Stimulated activated CD4-positive, alpha-beta T cell treated with anti-CD3 and anti-CD28 coated beads, Interleukin-1b, Interleukin-23, amount 100 ng/mL, for 48 hours (primary cell): ENCODE measurements at regions not wholly inside any gene's neighbourhood (a gene's known extent, or its start where the extent isn't known, plus 50 kb on each side); places are given as distances from the start of the nearest gene placed in this dataset.

Source experiments
- DNase-seq: peaks from one replicate; pipeline ENCODE4 v3.0.0-alpha.2; 2020

DNA sequence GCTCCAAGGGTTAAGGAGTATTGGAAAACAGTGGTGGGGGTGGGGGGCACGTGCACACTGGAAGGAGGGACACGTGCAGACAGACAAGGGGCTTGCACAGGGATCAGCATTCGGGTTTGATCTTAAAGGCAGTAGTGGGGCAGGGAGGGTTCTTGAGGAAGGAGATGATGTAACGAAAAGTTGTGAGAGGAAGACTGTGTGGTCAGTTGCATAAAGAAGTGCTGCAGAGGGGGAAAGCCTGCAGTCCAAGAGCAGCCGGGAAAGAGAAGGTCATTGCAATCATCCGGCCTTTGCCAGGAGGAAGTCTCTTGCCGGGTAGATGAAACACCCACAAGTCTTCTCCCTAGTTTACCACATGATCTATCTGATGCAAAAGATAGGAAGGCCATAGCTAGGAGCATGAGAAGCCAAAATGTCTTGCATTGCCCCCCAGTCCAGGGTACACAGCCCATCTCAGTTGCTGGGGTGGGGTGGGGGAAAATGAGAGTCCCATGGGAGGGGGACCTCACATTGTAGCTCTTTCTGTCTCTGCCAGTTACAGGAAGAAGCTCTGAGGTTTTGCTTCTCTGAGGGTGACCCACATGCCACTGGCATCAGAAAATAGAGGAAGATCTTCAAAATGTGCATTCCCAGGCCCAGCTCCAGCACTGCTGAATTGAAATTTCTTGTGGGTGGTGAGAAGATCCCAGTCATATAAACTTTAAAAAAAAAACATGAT, 202.5 kb upstream of the RAB4A start:
- no peak for DNase-seq

DNA sequence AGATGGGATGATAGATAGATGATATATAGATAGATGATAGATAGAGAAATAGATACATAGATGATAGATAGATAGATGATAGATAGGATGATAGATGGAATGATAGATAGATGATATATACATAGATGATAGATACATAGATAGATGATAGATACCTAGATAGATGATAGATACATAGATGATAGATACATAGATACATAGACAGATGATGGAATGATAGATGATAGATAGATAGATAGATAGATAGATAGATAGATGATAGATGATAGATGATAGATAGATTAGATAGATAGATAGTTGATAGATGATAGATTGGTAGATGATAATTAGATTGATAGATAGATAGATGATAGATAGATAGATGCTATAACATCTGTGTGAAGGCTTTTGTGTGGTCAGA, 201.7 kb upstream of the RAB4A start:
- DNase-seq: no peak

DNA sequence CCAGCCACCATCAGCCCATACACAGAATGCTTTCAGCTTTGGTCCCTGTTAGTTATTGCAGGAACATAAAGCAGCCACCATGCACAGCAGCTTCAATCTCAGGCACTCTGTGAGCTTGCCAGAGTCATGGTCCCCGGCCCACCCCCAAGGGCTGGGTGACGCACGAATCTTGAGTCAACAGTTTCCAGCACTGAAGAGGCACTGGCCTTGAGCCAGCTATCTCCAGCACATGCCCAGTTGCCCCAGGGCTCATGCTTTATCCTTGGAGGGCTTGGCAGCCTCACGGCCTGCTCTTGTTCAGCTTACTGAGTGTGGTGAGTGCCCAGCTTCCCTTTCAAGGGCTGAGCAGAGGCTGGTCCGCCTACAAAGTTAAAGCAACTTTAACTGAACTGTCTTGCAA, 200.7 kb upstream of the RAB4A start:
- no peak for DNase-seq

DNA sequence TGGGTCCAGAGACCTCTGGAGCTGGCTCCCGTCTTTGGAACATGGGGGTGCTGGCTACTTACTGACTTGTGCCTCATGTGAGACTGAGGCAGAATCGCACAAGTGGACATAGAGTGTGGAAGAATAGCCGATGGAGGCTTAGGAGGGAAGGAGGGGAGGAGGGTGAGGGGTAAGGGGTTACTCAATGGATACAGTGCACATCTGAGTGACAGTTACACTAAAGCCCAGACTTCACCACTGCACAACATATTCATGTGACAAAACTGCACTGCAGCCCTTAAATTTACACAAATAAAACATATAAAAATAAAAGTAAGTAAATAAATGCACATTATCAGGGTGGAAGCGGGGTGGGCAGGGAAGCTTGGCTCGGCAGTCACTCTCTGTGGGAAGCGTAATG, 197.7 kb upstream of the RAB4A start:
- DNase-seq: no peak

DNA sequence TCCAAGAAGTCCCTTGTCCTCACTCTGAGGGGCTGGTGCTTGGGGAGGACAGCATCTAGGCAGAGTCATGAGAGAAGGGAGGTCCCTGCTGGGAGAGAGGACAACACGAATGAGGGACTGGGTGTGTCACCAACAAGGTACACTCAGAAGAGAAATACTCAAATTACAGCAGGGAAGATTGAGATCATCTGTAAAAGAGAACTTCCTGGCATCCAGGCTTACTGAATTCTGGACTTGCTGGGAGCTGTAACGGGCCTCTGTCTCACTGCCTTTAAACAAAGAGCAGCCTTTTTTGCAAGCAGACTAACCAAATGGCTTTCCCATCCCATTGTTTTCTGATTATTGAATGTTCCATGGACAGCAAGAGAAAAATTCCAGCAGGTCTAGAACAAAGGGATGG, 195.7 kb upstream of the RAB4A start:
- no peak for DNase-seq

DNA sequence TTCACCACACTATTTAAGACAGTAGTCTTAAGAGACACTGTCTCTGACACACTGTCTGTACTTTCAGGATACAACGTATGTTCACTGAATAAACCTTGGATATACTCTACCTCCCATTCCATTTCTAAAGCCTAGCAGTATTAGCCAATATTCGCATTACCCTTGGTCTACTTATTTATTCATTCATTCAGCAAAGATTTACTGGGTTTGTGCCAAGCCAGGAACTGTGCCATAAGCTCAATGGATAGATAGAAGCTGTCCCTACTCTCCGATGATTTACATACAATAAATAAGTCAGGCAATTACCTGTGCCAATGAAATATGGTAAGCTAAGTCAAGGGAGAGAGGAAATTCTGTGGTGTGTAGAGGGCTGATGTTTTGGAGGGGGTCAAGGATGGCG, 195.2 kb upstream of the RAB4A start:
- DNase-seq: no peak

DNA sequence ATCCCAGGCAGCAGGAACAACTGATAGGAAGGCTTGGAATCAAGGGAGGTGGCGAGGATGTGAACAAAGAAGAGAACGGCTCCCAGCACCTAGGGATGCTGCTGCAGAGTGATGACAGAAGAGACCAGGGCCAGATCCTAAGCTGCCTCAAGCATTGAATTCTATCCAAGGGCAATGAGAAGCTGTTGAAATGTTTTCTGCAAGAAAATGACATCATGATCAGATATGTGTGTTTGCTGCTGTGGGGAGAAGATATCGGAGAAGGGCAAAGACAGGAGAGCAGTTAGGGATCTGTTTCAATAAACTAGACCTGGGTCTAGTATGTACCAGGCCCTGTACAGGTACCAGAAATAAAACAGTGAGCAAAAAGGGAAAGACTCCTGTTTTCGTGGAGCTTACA, 194.7 kb upstream of the RAB4A start:
- no peak for DNase-seq

DNA sequence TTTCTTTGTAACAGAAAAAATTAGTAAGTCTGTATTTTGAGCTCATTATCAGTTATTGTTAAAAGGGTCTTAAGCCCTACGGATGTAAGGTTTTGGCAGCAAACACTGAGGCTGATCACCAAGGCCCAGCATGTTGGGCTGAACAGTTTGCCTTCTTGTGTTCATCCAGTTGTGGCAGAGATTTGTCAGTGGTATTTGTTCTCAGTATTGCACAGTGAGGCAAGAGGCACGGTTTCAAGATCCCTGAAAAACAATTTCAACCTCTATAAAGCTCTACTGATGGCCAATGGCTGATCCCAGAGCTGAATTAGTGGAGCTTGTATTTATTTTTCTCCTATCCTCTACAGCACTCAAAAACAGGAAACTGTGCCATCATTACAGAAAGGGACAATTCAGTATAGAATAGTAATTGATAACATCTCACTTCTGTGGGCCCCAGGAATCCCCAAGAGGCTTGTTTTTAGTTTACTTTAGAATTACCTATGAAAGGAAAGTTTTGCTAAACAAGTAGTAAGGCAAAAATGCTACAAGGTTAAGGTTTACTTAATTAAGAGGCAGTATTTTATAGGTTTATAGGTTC, 191.8 kb upstream of the RAB4A start:
- no peak for DNase-seq

DNA sequence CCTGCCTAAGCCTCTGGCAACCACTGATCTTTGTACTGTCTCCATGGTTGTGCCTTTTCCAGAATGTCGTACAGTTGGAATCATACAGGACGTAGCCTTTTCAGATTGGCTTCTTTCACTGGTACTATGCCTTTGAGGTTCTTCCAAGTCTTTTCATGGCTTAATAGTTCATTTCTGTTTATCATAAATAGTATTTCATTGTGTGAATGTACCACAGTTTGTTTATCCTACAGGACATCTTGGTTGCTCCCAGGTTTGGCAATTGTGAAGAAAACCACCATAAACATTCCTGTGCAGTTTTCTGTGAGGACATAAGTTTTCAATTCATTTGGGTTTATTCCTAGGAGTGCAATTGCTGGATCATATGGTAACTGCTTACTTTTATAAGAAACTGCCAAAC, 190.6 kb upstream of the RAB4A start:
- DNase-seq: no peak

DNA sequence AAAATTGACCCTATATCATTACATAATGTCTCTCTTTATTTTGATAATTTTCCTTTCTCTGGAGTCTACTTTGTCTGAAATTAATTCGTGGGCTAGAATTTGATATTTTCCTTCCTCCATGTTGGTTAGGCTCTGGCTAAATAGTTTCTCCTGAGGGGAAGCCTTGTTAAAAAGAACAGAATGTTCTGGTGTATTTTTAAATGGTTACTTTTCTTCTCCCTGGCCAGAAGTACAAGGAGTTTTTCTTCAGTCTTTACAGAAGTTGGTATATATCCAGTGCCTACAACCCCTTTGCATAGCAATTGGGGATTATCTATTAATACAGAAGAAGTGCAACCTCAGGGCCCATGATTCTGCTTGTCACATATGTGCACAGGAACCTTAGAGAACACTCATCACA, 185.6 kb upstream of the RAB4A start:
- no peak for DNase-seq

DNA sequence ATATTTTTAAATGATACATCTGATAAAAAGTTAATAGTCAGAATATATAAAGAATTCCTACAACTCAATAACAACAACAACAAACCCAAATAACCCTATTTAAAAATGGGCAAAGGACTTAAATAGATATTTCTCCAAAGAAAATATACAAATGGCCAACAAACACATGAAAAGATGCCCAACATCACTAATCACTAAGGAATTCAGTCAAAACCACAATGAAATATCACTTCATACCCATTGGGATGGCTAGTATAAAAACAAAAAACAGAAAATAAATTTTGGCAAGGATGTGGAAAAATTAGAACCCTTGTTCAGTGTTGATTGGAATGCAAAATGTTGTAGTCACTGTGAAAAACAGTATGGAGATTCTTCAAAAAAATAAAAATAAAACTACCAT, 184.8 kb upstream of the RAB4A start:
- DNase-seq: no peak

DNA sequence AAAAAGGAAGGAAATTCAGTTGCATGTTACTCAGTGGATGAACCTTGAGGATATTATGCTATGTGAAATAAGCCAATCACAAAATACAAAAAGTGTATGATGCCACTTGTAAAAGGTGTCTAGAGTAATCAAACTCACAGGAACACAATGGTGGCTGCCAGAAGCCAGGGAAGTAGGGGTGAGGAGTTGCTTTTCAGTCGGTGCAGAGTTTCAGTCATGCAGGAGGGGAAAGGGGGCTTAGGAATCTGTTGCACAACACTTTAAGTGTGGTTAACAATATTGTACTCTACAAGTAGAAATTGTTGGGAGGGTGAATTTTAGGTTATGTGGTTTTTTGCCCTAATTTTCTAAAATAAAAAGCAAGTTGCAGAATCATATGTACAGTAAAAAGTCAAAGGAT, 184.2 kb upstream of the RAB4A start:
- DNase-seq: no peak

DNA sequence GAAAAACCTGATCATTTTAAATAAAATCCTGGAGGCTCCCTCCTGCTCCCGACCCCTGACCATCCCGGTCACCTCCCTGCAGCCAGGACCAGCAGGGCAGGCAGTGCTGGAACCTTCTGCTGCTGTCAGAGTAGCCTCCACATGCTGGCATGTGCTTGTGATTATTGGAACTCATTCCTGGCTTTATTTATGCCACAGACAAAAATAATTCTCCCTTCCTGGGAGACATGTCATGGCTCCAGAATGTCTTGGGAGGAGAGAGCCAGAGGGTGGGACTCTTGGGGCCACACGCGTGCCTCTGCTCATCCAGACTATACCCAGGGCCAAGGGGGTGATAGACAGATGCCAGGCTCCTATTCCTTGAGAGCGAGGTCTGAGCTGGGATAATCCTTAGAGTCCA, 183.6 kb upstream of the RAB4A start:
- DNase-seq: no peak

DNA sequence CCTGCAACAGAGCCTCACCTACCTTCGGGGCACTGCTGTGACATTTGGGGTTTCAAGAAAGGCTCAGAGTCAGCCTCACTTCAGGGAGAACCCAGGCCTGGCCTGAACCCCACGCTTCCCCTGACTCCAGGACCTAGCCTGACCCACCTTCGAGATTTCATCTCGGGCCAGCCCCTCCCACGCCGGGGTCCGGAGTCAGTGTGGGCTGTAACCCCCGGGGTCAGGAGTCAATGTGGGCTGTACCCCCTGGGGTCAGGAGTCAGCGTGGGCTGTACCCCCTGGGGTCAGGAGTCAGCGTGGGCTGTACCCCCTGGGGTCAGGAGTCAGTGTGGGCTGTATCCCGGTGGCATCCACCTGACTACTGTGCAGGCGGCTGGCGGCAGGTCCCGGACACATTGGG, 183.0 kb upstream of the RAB4A start:
- DNase-seq: no peak

DNA sequence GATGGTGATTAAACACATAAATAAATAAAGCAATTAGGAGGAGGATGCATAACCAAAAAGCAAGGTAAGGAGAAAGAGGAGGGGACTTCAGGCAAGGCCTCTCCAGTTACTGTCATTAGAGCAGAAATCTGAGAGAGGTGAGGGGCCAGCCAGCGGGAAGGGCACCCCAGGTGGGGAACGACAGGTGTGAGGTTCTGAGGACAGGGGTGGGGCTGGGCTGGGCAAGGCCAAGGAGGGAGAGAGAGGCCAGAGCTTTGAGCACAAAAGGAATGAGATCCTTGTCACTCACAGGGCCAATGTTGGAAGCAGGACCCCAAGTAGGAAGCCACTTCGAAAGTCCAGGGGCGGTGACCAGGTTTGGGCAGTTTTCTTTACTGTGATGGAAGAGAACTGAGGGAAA, 182.2 kb upstream of the RAB4A start:
- no peak for DNase-seq

DNA sequence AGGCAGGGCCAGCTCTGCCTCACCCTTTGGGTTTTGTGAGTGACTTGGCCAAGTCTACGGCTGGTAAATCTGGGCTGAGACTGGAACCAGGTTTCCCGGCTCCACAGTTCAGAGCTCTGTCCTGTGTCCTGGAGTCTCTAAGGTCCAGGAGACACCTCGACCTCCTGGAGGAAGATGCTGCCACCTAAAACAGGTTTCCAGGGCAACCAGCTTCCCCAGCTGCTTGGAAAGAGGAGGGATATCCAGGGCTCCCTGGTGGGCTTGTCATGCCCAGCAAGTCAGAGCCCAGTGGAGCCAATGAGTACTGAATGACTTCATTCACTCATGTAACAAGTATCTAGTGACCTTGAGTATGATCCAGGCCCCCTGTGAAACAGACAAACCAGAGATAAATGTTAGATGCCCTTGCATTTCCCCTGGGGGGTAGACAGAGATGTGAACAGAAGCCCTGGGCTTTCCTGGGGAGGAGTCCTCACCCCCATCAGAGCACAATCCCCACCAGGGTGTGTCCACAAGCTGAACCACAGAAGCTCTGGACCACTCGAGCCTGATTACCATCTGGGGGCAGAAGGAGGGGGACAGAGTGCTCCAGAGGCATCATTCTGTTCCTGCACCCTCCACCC, 181.2 kb upstream of the RAB4A start:
- no peak for DNase-seq

DNA sequence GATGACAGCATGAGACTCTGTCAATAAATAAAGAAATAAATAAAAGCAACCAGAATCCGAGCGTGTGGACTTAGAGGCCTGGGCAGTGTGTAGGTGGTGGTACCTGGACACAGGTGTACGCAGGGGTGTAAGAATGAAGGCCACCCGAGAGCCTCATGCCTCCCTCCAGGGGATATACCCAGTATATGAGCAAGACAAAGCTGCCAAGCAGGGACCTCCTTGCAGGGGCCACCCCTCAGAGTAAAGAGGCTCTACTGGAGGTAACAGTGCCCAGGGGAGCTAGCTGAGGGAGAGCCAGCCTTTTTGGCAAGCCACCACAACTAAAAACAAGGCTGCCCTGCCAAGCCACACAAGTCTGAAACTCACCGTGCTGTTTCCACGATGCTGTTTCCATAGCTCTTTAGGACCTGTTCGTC, 179.2 kb upstream of the RAB4A start:
- DNase-seq: no peak

DNA sequence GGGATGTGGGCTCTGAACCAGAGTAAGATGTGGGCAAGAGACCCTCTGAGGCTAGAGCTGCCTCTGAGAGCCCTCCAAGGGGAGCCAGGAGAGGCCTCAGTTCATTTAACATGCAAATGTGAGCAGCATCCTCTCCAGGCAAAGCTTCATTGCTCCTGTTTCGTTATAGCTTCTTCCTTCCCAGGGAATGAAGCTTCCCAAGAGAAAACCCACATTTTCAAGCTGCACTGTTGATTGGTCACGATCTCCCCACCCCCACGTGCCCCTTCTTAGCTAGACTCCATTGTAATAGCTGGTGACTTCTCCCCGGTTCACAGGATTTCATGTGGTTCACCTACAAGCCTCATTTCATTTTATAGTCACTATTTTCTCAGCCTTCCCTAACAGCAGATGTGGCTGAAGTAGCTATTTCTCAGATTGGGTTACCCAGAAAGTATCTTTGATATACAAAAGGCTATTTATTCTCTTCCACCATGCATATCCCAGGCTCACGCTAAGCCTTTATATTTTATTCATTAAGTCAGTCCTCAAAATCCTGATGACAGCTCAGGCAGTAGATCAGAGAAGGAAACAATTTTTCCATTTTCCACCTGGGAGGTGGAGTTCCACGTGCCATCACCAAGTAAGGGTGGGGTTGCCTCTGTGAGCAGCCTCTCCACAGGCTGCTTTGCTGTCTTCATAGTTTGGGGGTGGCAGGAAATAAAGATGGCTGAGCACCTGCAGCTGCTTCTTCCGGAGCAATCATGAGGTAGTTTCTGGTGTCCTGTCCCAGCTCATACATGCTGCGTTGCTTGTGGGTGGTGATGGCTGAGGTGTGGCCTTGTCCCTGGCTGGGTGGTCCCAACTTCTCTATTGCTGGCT, 178.3 kb upstream of the RAB4A start:
- no peak for DNase-seq

DNA sequence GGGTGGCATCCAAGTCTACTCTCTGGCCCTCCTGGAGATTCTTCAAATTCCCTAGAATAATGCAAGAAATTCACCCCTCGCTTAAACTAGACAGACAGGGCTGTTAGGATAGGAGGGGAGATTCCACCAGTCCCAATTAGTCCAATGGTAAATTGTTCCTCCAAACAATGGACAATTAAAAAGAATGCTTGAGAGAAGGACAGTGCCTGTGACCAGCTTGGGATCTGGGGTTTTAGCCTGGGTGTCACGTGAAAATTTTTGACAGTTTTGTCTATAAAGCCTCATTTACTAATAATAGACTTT, 177.7 kb upstream of the RAB4A start:
- no peak for DNase-seq

DNA sequence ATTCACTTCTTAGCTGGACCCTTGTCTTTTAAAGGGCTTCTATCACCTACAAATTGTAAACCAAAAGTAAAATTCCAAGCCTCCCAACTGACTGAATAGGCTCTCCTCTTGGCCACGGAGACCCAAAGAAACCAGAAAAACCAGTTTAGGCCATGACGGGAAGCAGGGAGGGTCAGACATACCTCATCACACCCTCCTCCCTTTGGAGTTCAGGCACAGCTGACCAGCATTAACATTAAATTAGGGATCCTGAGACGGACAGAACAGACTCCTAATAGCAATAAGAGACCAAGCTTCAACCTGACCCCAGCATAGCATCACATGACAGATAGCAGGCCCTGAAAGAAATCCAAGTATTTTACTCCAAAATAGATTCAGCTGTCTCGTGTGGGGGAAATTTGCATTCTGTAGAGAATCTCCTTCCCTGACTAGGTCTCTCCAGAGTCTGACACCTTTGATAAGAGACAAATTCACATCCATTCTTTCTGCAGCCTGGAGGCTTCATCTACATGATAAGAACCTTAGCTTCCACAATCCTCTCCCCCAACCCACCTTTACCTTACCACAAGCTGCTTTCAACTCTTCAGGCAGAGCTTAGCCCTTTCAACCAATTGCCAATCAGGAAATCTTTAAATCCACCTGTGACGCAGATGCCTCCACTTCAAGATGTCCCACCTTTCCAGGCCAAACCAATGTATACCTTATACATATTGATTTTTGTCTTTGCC, 177.1 kb upstream of the RAB4A start:
- DNase-seq: no peak

DNA sequence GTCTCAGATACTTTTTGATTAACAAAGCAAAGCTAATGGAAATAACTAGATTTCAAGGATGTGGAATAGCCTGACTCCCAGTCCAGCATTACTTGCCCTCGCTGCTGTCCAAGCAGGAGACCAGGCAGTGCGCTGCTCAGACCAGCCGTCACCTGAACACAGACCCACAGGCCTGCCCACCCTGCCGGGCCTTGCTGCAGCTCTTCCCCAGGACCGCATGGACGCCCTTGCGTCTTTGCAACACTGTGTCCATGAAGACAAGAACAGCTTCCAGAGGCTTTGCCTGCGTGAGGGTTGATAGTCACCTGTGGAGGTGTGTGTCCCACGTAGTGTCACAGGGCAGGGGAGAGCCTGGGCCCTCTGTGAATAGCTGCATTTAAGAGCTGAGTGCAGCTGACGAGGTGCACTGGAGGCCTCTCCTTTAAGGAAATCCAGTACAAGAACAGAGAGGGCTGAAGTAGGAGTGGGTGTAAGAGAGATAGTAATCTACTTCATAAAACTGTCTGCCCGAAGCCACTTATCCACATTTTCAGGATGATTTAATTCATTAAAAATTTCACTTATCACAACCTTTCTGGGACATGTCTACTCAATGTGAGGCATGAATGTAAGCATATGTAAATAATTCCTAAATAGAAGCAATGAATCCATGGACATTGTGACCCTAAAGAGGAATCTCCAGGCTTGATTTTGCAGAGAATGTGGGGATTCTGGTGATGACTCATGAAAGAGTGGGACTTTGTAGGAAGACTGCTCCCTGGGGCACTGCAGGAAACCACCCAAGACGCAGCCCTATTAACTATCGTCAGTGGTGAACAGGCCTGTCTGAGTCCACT, 176.2 kb upstream of the RAB4A start:
- DNase-seq: no peak

DNA sequence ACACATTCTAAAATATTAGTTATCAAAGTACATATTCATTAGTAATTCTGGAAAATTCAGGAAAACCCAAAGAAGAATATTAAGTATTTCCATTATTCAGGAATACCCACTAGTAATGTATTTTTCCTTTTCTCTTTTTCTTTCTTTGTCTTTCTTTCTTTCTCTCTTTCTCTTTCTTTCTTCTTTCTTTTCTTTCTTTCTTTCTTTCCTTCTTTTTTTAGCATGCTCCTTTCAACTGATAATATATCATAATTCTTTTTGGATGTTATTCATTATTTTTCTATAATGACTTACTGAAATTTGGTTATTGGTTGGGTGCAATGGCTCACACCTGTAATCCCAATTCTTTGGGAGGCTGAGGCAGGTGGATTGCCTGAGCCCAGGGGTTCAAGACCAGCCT, 175.6 kb upstream of the RAB4A start:
- DNase-seq: no peak
